ENCODE measurements at regions not wholly inside any gene's neighbourhood (a gene's known extent, or its start where the extent isn't known, plus 50 kb on each side); places are given as distances from the start of the nearest gene placed in this dataset.

DNA sequence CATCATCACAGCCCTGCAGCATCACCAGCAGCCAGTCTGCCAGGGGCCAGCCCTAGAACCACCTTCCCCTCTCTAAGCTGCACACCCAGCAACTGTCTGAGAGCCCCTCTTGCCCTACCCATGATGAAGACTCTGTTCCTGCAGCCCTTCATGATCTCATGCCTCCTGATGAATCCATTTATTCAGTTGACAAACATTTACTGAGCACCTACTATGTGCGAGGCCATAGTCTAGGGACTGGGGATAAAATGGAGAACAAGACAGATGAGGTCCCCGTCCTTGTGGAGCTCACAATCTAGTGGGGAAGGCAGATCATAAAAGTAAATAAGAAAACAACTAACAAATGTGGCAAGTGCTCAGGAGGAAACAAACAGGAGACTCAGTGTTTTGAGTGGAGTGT lies 96.3 kb downstream of the PCDH1 start:
- no peak for DNase-seq (ENCODE audit: low spot score in 2 of 2)
- 92 to 94% methylated on average over 2 of the region's 2 CpGs for whole genome bisulfite sequencing, 2 donors
- Histone ChIP-seq H3K9me3 (no peaks in the 10 kb centered on the region), H3K27me3 (no peaks in the 10 kb centered on the region), H3K27ac (no peak overlapping the region), H3K4me3 (no peak overlapping the region), H3K4me1 (peaks cover 0 to 9% (median 0%) of the 10 kb centered on the region in 4 donors), H3K36me3 (no peaks in the 10 kb centered on the region)
- TF ChIP-seq POLR2A (IDR thresholded peaks at IDR 0.05) = no peak
- TF ChIP-seq EP300 (IDR thresholded peaks at IDR 0.05) = no peak
- no peak for TF ChIP-seq CTCF (IDR thresholded peaks at IDR 0.05)

GRCh38 chr5:141780952-141781781 lies 97.0 kb downstream of the PCDH1 start:
- DNase-seq (ENCODE audit: low spot score in 2 of 2) = no peak
- WGBS, 2 donors = 83 to 87% methylated on average over 13 of the region's 13 CpGs
- Histone ChIP-seq H3K27me3 (no peaks in the 10 kb centered on the region), H3K27ac (no peak overlapping the region), H3K4me1 (peaks cover 0 to 9% (median 0%) of the 10 kb centered on the region in 4 donors), H3K9me3 (no peaks in the 10 kb centered on the region), H3K4me3 (no peak overlapping the region), H3K36me3 (no peaks in the 10 kb centered on the region)
- TF ChIP-seq CTCF (IDR thresholded peaks at IDR 0.05) (no peak), EP300 (IDR thresholded peaks at IDR 0.05) (no peak), POLR2A (IDR thresholded peaks at IDR 0.05) (no peak)

DNA sequence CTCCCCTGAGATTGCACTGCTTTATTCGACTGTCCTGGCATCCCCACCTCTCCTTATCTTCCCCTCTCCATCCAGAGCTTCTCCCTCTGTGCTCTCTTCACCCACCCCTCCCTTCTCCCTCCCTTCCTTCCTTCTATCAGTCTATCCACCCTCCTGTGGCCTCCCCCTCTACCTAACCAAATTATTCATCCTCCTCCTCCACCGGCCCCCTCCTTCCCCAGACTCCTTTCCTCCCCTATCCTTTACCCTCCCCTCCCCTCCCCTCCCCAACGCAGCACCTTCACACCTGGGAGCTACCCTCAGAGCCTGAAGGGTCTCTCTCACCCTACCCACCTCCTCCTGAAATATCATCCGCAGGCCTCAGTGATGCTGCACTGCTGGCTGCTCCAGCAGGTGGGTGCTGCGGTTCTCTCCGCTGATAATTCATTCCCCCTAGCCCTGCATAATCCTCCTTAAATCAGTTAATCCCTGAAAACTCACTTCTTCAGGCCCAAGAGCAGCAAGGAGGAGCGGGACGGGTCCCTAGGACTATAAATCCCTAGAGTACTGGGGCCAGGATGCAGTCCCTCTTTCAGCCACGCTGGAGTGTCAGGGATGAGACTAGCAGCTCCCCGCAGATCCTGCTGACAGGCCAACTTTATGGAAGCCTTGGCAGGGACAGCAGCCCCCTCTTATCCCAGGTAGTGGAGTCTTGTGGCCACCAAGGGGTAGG lies 97.8 kb downstream of the PCDH1 start:
- H3K9me3 ChIP-seq = no peaks in the 10 kb centered on the region
- TF ChIP-seq CTCF (IDR thresholded peaks at IDR 0.05) = no peak
- TF ChIP-seq POLR2A (IDR thresholded peaks at IDR 0.05) = no peak
- no peak for TF ChIP-seq EP300 (IDR thresholded peaks at IDR 0.05)
- H3K36me3 ChIP-seq = no peaks in the 10 kb centered on the region
- WGBS, 2 donors = 73 to 76% methylated on average over 10 of the region's 10 CpGs
- DNase-seq (ENCODE audit: low spot score in 2 of 2) = no peak
- H3K27me3 ChIP-seq = no peaks in the 10 kb centered on the region
- H3K4me1 ChIP-seq = peaks cover 0 to 9% (median 0%) of the 10 kb centered on the region in 4 donors
- no peak overlapping the region for H3K27ac ChIP-seq
- no peak overlapping the region for H3K4me3 ChIP-seq

DNA sequence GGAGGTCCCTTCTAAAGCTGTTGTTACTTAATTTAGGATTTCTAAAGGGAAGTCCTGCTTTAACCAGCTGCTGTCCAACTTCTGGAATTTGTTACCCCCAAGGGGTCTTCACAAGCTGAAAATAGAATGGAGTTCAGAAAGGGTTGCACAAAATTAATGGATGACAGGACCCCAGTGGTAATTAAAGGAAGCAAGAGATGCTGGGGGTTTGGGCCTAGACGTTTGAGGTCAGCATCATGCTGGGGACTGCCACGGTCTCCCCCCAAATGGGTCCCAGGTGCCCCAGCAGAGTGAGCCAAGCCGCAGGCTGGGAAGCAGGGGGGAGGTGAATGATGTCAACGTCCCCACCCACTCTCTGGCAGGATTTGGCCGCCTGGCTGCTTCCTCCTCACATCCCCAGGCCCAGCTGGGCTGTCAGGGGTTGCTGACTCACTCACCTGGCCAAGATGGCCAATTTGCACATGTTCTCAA lies 97.5 kb upstream of the ARAP3 start:
- TF ChIP-seq EP300 (IDR thresholded peaks at IDR 0.05) = no peak
- Histone ChIP-seq H3K36me3 (no peaks in the 10 kb centered on the region), H3K9me3 (no peaks in the 10 kb centered on the region), H3K4me1 (peaks cover 0 to 9% (median 0%) of the 10 kb centered on the region in 4 donors), H3K27ac (no peak overlapping the region), H3K27me3 (no peaks in the 10 kb centered on the region), H3K4me3 (no peak overlapping the region)
- 33 to 37% methylated on average over 5 of the region's 5 CpGs for WGBS, 2 donors
- DNase-seq (ENCODE audit: low spot score in 2 of 2) = peak in 1 of 2 donors; percentile 21

DNA sequence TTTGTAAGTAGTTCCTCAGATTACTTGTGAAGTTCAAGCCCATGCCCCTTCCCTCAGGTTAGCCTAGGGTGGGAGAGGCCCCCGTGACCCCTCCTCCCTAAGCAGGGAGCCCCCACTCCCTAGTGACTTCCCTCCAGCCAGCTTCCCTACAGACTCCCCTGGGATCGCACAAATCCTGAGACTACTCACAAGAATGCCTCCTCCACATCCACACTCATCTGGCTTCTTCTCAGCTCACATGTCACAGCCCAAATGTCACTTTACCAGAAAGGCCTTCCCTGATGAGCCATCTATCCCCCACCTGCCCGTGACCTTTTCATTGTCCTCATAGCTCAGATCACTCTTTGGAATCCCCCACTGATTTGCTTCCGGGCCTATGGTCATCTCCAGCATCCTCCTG lies 96.7 kb upstream of the ARAP3 start:
- TF ChIP-seq CTCF (IDR thresholded peaks at IDR 0.05) = no peak
- TF ChIP-seq POLR2A (IDR thresholded peaks at IDR 0.05) = no peak
- no peak for TF ChIP-seq EP300 (IDR thresholded peaks at IDR 0.05)
- peaks cover 0 to 9% (median 0%) of the 10 kb centered on the region in 4 donors for H3K4me1 ChIP-seq
- H3K27me3 ChIP-seq = no peaks in the 10 kb centered on the region
- DNase-seq (ENCODE audit: low spot score in 2 of 2) = no peak
- H3K36me3 ChIP-seq = no peaks in the 10 kb centered on the region
- no peak overlapping the region for H3K27ac ChIP-seq
- H3K9me3 ChIP-seq = no peaks in the 10 kb centered on the region
- 80 to 88% methylated on average over 4 of the region's 4 CpGs for WGBS, 2 donors
- no peak overlapping the region for H3K4me3 ChIP-seq

Data from tibial nerve (tissue), 4 donors.